Heart left ventricle (tissue), 16 donors: ENCODE measurements at regions not wholly inside any gene's neighbourhood (a gene's known extent, or its start where the extent isn't known, plus 50 kb on each side); places are given as distances from the start of the nearest gene placed in this dataset.

Experiments used
- ATAC-seq, 4 donors: fragments of 200-7000 bp; cut with Tn5 transposase; one replicate each; pipeline ENCODE4 v1.9.1; 2020 to 2022; ENCODE audit warnings: moderate library complexity in 4 of 4, mild to moderate bottlenecking in 3 of 4, moderate number of reproducible peaks in 1 of 4
- DNase-seq, 5 donors: peaks; one replicate each; pipeline ENCODE4 v3.0.0-alpha.2; 2020
- H3K27ac ChIP-seq, 12 donors: fragments of 200-600 bp; sonication (generic) in 4 of 12; one replicate each; pipeline versions ENCODE4 v1.5.0 to v1.8.0; 2016 to 2022; ENCODE audit warnings: mild to moderate bottlenecking in 2 of 12
- H3K27me3 ChIP-seq, 9 donors: fragments of 200-600 bp; sonication (generic) in 2 of 9; one replicate each; pipeline versions ENCODE4 v1.5.1 to v1.8.0; 2016 to 2022; ENCODE audit warnings: mild to moderate bottlenecking in 3 of 9
- H3K36me3 ChIP-seq, 9 donors: fragments of 200-600 bp; sonication (generic) in 2 of 9; one replicate each; pipeline versions ENCODE4 v1.5.0 to v1.8.0; 2018 to 2022; ENCODE audit warnings: mild to moderate bottlenecking in 2 of 9
- H3K4me1 ChIP-seq, 12 donors: fragments of 200-600 bp; sonication (generic) in 4 of 12; one replicate each; pipeline versions ENCODE4 v1.5.0 to v1.8.0; 2016 to 2022; ENCODE audit warnings: mild to moderate bottlenecking in 3 of 12
- H3K4me3 ChIP-seq, 12 donors: fragments of 200-600 bp; sonication (generic) in 4 of 12; one replicate each; pipeline versions ENCODE4 v1.5.0 to v1.8.0; 2017 to 2022; ENCODE audit warnings: mild to moderate bottlenecking in 9 of 12, moderate library complexity in 4 of 12
- H3K9me3 ChIP-seq, 12 donors: fragments of 200-600 bp; sonication (generic) in 4 of 12; one replicate each; pipeline versions ENCODE4 v1.5.0 to v1.8.0; 2016 to 2022; ENCODE audit warnings: mild to moderate bottlenecking in 1 of 12
- CTCF ChIP-seq, 12 donors: fragments of 200-600 bp; sonication (generic) in 4 of 12; IDR thresholded peaks; one replicate each; pipeline versions ENCODE4 v1.5.0 to v1.8.0; 2018 to 2022; ENCODE audit warnings: antibody characterized with exemption in 12 of 12, mild to moderate bottlenecking in 5 of 12
- POLR2A ChIP-seq, 2 donors: fragments of 450-650 bp; IDR thresholded peaks; one replicate each; pipeline ENCODE4 v1.6.1; 2017; ENCODE audit warnings: antibody characterized with exemption in 2 of 2, mild to moderate bottlenecking in 2 of 2, moderate library complexity in 2 of 2
- WGBS, 4 donors: extraction: QIAGEN DNeasy Blood & Tissue Kit in 2 of 4; methylation state at CpG; one replicate each; pipeline versions ENCODE4 v1.1.5 to v1.1.7; 2013 to 2018; 5-methylcytosine and 5-hydroxymethylcytosine counted together
- intact Hi-C, 10 donors: fragments of 100-400 bp; cut with DNase I; formaldehyde crosslinking; loops; one replicate each; pipeline versions ENCODE4 v1.11.1 to v1.14.2; 2022
- donor health status: ischemic (EF 13 %, LVEDD 7.1; RV severe dilation, severe dysfunction).
- donor health status: healthy with polysubstance abuse.
- donor health status: DM: no; HTN: yes; CAD: no.
- donor health status: DM: no; HTN: no; CAD: no.
- donor health status: ischemic (EF 25% LVEDD 6.9; RV normal size, moderate dysfunction).
- donor health status: ischemic (EF 25% LVEDD 5.7; RV mildly dilated, moderate dysfunction).
- donor health status: healthy.
- donor health status: DM: yes; HTN: yes; CAD: no.
- donor health status: ischemic (EF 35%, LVEDD 5.7; RV mildly dilated, moderate dysfunction).
- donor health status: nonischemic (EF 11% LVEDD 7.7; RV severe dilation, severe dysfunction).
- donor health status: DM: yes; HTN: yes; CAD: no.
- donor health status: PGD.
- donor health status: ischemic (EF 29% LVEDD 5.4; RV normal size, mild dysfunction).
- donor health status: nonischemic (EF 23%, LVEDD 6.1; RV moderate dilation, normal function).

GRCh38 chr14:46490238-46490685, 161.3 kb downstream of the RPL10L start:
- ATAC-seq (no peak), DNase-seq (no peak)
- H3K9me3 ChIP-seq, result peaks cover 0 to 5% (median 0%) of the 10 kb centered on the region in 12 donors
- no peaks in the 10 kb centered on the region for H3K27me3 ChIP-seq
- H3K36me3 ChIP-seq, result no peaks in the 10 kb centered on the region
- WGBS, 4 donors, result 51 to 68% (median 58%) methylated on average over 1 of the region's 1 CpG
- H3K27ac ChIP-seq, result no peak overlapping the region
- H3K4me1 ChIP-seq, result no peaks in the 10 kb centered on the region
- TF ChIP-seq POLR2A (IDR thresholded peaks at IDR 0.05) (no peak), CTCF (IDR thresholded peaks at IDR 0.05) (no peak)
- intact Hi-C loops, result no loop called here
- no peak overlapping the region for H3K4me3 ChIP-seq

- Histone ChIP-seq H3K27me3 (no peaks in the 10 kb centered on the region), H3K4me3 (no peak overlapping the region), H3K9me3 (peaks cover 0 to 1% (median 0%) of the 10 kb centered on the region in 12 donors), H3K36me3 (no peaks in the 10 kb centered on the region), H3K27ac (no peak overlapping the region), H3K4me1 (no peaks in the 10 kb centered on the region)
- WGBS, 4 donors, result 76 to 80% (median 79%) methylated on average over 5 of the region's 5 CpGs
- TF ChIP-seq CTCF (IDR thresholded peaks at IDR 0.05) (no peak), POLR2A (IDR thresholded peaks at IDR 0.05) (no peak)
- intact Hi-C loops, result no loop called here
- ATAC-seq (no peak), DNase-seq (no peak)
Measured at GRCh38 chr14:46488374-46488773, 163.2 kb downstream of the RPL10L start.

- no peak for ATAC-seq
Measured at GRCh38 chr14:46487582-46488350, 163.8 kb downstream of the RPL10L start.

GRCh38 chr14:46482200-46482599, 169.4 kb downstream of the RPL10L start:
- Histone ChIP-seq H3K27me3 (no peaks in the 10 kb centered on the region), H3K36me3 (no peaks in the 10 kb centered on the region), H3K27ac (no peak overlapping the region), H3K4me3 (no peak overlapping the region), H3K9me3 (peaks cover 0 to 8% (median 0%) of the 10 kb centered on the region in 12 donors), H3K4me1 (no peaks in the 10 kb centered on the region)
- DNase-seq (no peak), ATAC-seq (no peak)
- intact Hi-C loops, result no loop called here
- TF ChIP-seq CTCF (IDR thresholded peaks at IDR 0.05), result no peak
- TF ChIP-seq POLR2A (IDR thresholded peaks at IDR 0.05), result no peak

More at GRCh38 chr14:46487582-46488350, 163.8 kb downstream of the RPL10L start:
- Histone ChIP-seq H3K9me3 (no peaks in the 10 kb centered on the region), H3K27me3 (no peaks in the 10 kb centered on the region), H3K27ac (no peak overlapping the region), H3K4me3 (no peak overlapping the region), H3K4me1 (no peaks in the 10 kb centered on the region), H3K36me3 (no peaks in the 10 kb centered on the region)
- DNase-seq, result no peak
- intact Hi-C loops, result no loop called here
- 83 to 86% (median 85%) methylated on average over 10 of the region's 10 CpGs for WGBS, 4 donors
- TF ChIP-seq CTCF (IDR thresholded peaks at IDR 0.05) (no peak), POLR2A (IDR thresholded peaks at IDR 0.05) (no peak)
